ENCODE measurements at regions not wholly inside any gene's neighbourhood (a gene's known extent, or its start where the extent isn't known, plus 50 kb on each side); places are given as distances from the start of the nearest gene placed in this dataset.

GRCh38 chr1:147849098-147849895, 53.3 kb upstream of the GJA8 start:
- no peak for TF ChIP-seq CTCF (conservative IDR thresholded peaks at IDR 0.05; ENCODE audit: control insufficient read depth, insufficient read depth, low read depth, low read length)

GRCh38 chr1:147850737-147851136, 51.9 kb upstream of the GJA8 start:
- H3K4me3 ChIP-seq (ENCODE audit: control insufficient read depth, low read depth, low read length): no peak overlapping the region
- no peak for TF ChIP-seq CTCF (conservative IDR thresholded peaks at IDR 0.05; ENCODE audit: control insufficient read depth, insufficient read depth, low read depth, low read length)
- DNase-seq (ENCODE audit: low read depth): no peak

More at GRCh38 chr1:147849098-147849895, 53.3 kb upstream of the GJA8 start:
- DNase-seq (ENCODE audit: low read depth): peak; percentile 13
- no peak overlapping the region for H3K4me3 ChIP-seq (ENCODE audit: control insufficient read depth, low read depth, low read length)

- H3K4me3 ChIP-seq (ENCODE audit: control insufficient read depth, low read depth, low read length): no peak overlapping the region
- TF ChIP-seq CTCF (conservative IDR thresholded peaks at IDR 0.05; ENCODE audit: control insufficient read depth, insufficient read depth, low read depth, low read length): no peak
- peak; percentile 3 for DNase-seq (ENCODE audit: low read depth)
Measured at GRCh38 chr1:147851149-147851548, 51.4 kb upstream of the GJA8 start.

GRCh38 chr1:147852706-147853225, 49.8 kb upstream of the GJA8 start:
- no peak overlapping the region for H3K4me3 ChIP-seq (ENCODE audit: control insufficient read depth, low read depth, low read length)
- no peak for TF ChIP-seq CTCF (conservative IDR thresholded peaks at IDR 0.05; ENCODE audit: control insufficient read depth, insufficient read depth, low read depth, low read length)
- peak; percentile 8 for DNase-seq (ENCODE audit: low read depth)

Data from fibroblast of mammary gland (primary cell).